Upper lobe of left lung (tissue), 6 donors: ENCODE measurements at regions not wholly inside any gene's neighbourhood (a gene's known extent, or its start where the extent isn't known, plus 50 kb on each side); places are given as distances from the start of the nearest gene placed in this dataset.
"Not testable (repeated sequence)": the region's sequence is repeated elsewhere in the genome, so short reads cannot be mapped to it uniquely, and the experiment has no call there.

Experiments used
- ATAC-seq, 2 donors: fragments of 200-7000 bp; cut with Tn5 transposase; one replicate each; pipeline ENCODE4 v1.9.1; 2022; ENCODE audit warnings: mild to moderate bottlenecking in 2 of 2, moderate library complexity in 2 of 2; ENCODE audit not compliant: low FRiP score in 2 of 2
- DNase-seq, 2 donors: peaks; one replicate each; pipeline ENCODE4 v3.0.0-alpha.2; 2019 to 2020
- H3K27ac ChIP-seq, 4 donors: fragments of 200-600 bp; sonication (generic); one replicate each; pipeline ENCODE4 v1.5.1; 2016 to 2019
- H3K27me3 ChIP-seq, 4 donors: fragments of 200-600 bp; sonication (generic); one replicate each; pipeline ENCODE4 v1.5.1; 2017 to 2019
- H3K36me3 ChIP-seq, 4 donors: fragments of 200-600 bp; sonication (generic); one replicate each; pipeline ENCODE4 v1.5.1; 2016 to 2019
- H3K4me1 ChIP-seq, 4 donors: fragments of 200-600 bp; sonication (generic); one replicate each; pipeline ENCODE4 v1.5.1; 2018 to 2019
- H3K4me3 ChIP-seq, 4 donors: fragments of 200-600 bp; sonication (generic); one replicate each; pipeline ENCODE4 v1.5.1; 2017 to 2019; ENCODE audit warnings: mild to moderate bottlenecking in 2 of 4, moderate library complexity in 1 of 4
- H3K9me3 ChIP-seq, 4 donors: fragments of 200-600 bp; sonication (generic); one replicate each; pipeline ENCODE4 v1.5.1; 2018 to 2019
- EP300 ChIP-seq, 4 donors: sonication (generic); formaldehyde crosslinking; IDR thresholded peaks; one replicate each; pipeline ENCODE4 v1.5.1; 2017; ENCODE audit warnings: antibody characterized with exemption in 4 of 4, control low read depth in 2 of 4
- POLR2A ChIP-seq, 4 donors: fragments of 450-650 bp; IDR thresholded peaks; one replicate each; pipeline ENCODE4 v1.5.1; 2016 to 2017; ENCODE audit warnings: antibody characterized with exemption in 4 of 4, mild to moderate bottlenecking in 2 of 4
- POLR2AphosphoS5 ChIP-seq, 2 donors: sonication (generic); formaldehyde crosslinking; IDR thresholded peaks; one replicate each; pipeline ENCODE4 v1.5.1; 2017; ENCODE audit warnings: antibody characterized with exemption in 2 of 2
- WGBS, 2 donors: methylation state at CpG; one replicate each; pipeline ENCODE4 v1.1.5; 2017 to 2018; 5-methylcytosine and 5-hydroxymethylcytosine counted together
- TF ChIP-seq, protein P1 (sequence below), 6 experiments: fragments of 450-650 bp in 4 of 6; fragments of 200-600 bp in 2 of 6; sonication (generic) in 2 of 6; IDR thresholded peaks; one replicate each; pipeline ENCODE4 v1.5.1; 2016 to 2019; ENCODE audit warnings: antibody characterized with exemption in 6 of 6
- donor health status: DM: no; HTN: no; CAD: no; lungs with moderate emphysema.
- donor health status: DM: no; HTN: yes; CAD: no; lungs with severe emphysema.

DNA sequence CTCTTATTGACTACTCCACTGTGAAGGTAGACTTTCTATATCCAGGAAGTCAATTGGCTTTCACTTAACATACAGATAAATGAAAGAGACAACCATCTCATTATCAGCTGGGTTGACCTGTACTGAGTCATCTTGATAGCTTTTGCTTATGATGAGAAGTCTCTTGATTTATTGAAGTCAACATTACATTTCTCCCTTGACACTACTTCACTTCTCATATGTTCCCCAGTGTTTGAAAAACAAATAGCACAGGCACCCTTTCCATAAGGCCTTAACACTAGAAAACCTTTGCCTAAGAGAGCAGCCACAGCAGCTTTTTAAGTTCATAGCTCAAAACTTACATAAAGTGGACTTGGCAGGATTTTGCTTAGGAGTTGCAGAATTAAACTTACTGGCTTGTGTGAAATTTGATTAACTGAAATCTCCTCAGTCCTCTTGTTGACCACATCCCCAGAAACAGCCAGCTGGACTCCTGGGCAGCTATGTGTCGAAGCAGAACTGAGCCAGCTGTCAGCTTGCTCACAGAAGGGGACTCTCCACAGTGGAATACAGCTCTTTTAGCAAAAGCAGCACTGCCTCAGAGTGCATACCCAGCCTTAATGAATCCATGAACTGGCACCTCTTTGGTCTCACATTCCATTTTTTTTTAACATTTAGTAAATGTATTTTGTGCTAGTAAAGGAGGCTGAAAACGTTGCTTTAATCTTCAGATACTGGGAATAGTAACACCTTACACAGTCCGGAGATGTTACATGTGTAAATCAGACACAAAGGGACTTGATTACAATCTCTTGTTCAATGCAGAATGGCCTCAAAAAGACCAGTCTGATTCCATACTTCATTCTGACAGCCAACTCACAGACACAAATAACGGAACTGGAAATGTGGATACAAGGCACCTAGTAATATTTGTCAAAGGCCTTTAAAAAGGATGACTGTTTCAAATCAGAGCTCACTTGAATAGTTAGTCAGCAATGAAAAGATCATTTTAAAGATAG lies 1532.7 kb downstream of the HACE1 start:
- H3K27me3 ChIP-seq: no peaks in the 10 kb centered on the region
- DNase-seq (no peak), ATAC-seq (peak in 1 of 2 donors; percentile 44)
- H3K36me3 ChIP-seq: no peaks in the 10 kb centered on the region
- no peak overlapping the region for H3K27ac ChIP-seq
- no peaks in the 10 kb centered on the region for H3K9me3 ChIP-seq
- no peaks in the 10 kb centered on the region for H3K4me1 ChIP-seq
- WGBS, 2 donors: 46 to 52% methylated on average over 4 of the region's 4 CpGs
- no peak overlapping the region for H3K4me3 ChIP-seq
- TF ChIP-seq, protein P1, sequence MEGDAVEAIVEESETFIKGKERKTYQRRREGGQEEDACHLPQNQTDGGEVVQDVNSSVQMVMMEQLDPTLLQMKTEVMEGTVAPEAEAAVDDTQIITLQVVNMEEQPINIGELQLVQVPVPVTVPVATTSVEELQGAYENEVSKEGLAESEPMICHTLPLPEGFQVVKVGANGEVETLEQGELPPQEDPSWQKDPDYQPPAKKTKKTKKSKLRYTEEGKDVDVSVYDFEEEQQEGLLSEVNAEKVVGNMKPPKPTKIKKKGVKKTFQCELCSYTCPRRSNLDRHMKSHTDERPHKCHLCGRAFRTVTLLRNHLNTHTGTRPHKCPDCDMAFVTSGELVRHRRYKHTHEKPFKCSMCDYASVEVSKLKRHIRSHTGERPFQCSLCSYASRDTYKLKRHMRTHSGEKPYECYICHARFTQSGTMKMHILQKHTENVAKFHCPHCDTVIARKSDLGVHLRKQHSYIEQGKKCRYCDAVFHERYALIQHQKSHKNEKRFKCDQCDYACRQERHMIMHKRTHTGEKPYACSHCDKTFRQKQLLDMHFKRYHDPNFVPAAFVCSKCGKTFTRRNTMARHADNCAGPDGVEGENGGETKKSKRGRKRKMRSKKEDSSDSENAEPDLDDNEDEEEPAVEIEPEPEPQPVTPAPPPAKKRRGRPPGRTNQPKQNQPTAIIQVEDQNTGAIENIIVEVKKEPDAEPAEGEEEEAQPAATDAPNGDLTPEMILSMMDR (IDR thresholded peaks at IDR 0.05): no peak
- TF ChIP-seq EP300 (IDR thresholded peaks at IDR 0.05) (no peak), POLR2A (IDR thresholded peaks at IDR 0.05) (no peak), POLR2AphosphoS5 (IDR thresholded peaks at IDR 0.05) (no peak)

DNA sequence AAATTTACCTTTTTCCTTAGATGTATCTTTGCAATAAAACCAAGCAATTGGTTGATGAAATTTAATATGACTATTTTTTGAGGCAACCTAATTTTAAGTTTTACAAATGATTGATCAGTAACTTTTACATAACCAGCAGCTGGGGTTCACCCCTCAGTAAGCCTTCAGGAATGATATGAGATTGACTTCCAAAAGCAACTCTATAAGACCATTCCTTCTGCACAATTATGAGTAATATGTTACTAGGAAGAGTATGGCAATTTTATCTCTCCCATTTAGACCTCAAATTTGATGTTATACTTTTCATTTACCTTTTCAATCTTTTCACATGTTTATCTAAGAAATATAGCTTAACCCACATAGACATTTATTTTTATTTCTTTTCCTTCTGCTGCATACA lies 1546.3 kb downstream of the HACE1 start:
- no peak for TF ChIP-seq POLR2AphosphoS5 (IDR thresholded peaks at IDR 0.05)
- TF ChIP-seq, protein P1 (IDR thresholded peaks at IDR 0.05): no peak
- no peak for TF ChIP-seq EP300 (IDR thresholded peaks at IDR 0.05)
- no peak for TF ChIP-seq POLR2A (IDR thresholded peaks at IDR 0.05)
- H3K9me3 ChIP-seq: no peaks in the 10 kb centered on the region
- no peak overlapping the region for H3K27ac ChIP-seq
- H3K36me3 ChIP-seq: no peaks in the 10 kb centered on the region
- no peak overlapping the region for H3K4me3 ChIP-seq
- no peak for ATAC-seq
- no peaks in the 10 kb centered on the region for H3K4me1 ChIP-seq
- DNase-seq: no peak
- H3K27me3 ChIP-seq: no peaks in the 10 kb centered on the region

DNA sequence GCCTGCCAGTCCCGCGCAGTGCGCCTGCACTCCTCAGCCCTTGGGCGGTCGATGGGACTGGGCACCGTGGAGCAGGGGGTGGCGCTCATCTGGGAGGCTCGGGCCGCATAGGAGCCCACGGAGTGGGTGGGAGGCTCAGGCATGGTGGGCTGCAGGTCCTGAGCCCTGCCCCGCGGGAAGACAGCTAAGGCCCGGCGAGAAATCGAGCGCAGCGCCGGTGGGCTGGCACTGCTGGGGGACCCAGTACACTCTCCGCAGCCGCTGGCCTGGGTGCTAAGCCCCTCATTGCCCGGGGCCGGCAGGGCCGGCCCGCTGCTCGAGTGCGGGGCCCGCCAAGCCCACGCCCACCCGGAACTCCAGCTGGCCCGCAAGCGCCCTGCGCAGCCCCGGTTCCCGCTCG lies 1565.3 kb downstream of the HACE1 start:
- 100% methylated on average over 5 of the region's 35 CpGs; no CpG with 5 or more reads in 1 of the 2 donors for WGBS, 2 donors
- H3K9me3 ChIP-seq, H3K4me3 ChIP-seq, ATAC-seq, H3K4me1 ChIP-seq, H3K27me3 ChIP-seq, H3K27ac ChIP-seq, H3K36me3 ChIP-seq: not testable (repeated sequence)
- peak in 1 of 2 donors; percentile 55 for DNase-seq

DNA sequence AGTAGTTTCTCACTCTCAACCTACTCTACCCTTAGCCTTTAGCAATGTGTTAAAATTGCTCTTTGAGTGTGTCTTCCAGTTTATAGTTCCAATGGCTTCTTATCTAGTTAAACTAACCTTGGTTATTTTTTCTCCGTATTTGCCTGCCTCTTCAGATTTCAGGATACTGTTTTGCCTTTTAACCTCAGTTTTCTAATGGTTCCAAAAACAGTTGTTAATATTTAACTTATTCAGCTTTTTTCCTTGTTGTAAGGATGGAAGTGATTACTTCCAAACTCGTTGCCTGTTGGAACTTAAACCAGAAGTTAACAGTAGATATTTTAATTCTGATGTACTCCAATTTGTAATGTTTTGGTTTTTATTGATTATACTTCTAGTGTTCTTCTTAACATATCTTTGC lies 1574.9 kb downstream of the HACE1 start:
- H3K9me3 ChIP-seq: no peaks in the 10 kb centered on the region
- TF ChIP-seq POLR2A (IDR thresholded peaks at IDR 0.05) (no peak), EP300 (IDR thresholded peaks at IDR 0.05) (no peak), POLR2AphosphoS5 (IDR thresholded peaks at IDR 0.05) (no peak)
- TF ChIP-seq, protein P1 (IDR thresholded peaks at IDR 0.05): no peak
- no peak overlapping the region for H3K4me3 ChIP-seq
- no peak for DNase-seq
- 31 to 34% methylated on average over 2 of the region's 2 CpGs for WGBS, 2 donors
- no peaks in the 10 kb centered on the region for H3K4me1 ChIP-seq
- no peak for ATAC-seq
- H3K36me3 ChIP-seq: no peaks in the 10 kb centered on the region
- H3K27me3 ChIP-seq: no peaks in the 10 kb centered on the region
- no peak overlapping the region for H3K27ac ChIP-seq

DNA sequence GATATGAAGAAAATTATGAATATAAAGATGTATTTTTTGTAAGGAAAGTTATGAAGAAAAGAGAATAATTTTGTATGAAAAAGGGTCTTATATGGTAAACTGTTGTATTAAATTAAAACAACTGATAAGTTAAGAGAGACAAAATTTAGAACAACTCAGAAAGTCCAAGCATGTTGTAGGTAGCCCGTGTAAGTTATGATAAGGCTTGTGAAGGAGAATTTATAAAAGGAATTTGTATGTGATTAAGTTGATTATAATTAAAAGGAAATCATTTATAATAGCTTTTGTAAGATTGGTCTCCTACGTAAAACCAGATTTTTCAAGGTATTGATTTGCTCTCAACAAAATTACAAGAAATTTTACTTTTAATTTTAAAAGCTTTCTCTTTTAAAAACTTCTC lies 1579.3 kb downstream of the HACE1 start:
- ATAC-seq (no peak), DNase-seq (no peak)
- Histone ChIP-seq H3K27me3 (no peaks in the 10 kb centered on the region), H3K9me3 (peaks cover 0 to 3% (median 0%) of the 10 kb centered on the region in 4 donors), H3K4me3 (no peak overlapping the region), H3K4me1 (no peaks in the 10 kb centered on the region), H3K36me3 (no peaks in the 10 kb centered on the region), H3K27ac (no peak overlapping the region)
- WGBS, 2 donors: 84 to 85% methylated on average over 2 of the region's 2 CpGs
- TF ChIP-seq EP300 (IDR thresholded peaks at IDR 0.05) (no peak), POLR2A (IDR thresholded peaks at IDR 0.05) (no peak), POLR2AphosphoS5 (IDR thresholded peaks at IDR 0.05) (no peak)
- TF ChIP-seq, protein P1 (IDR thresholded peaks at IDR 0.05): no peak
